ENCODE measurements at regions not wholly inside any gene's neighbourhood (a gene's known extent, or its start where the extent isn't known, plus 50 kb on each side); places are given as distances from the start of the nearest gene placed in this dataset.

GRCh38 chr2:239504643-239505235 lies 103.9 kb upstream of the HDAC4 start:
- TF ChIP-seq POLR2A (IDR thresholded peaks at IDR 0.05) (no peak), CTCF (IDR thresholded peaks at IDR 0.05) (no peak)
